ENCODE measurements at regions not wholly inside any gene's neighbourhood (a gene's known extent, or its start where the extent isn't known, plus 50 kb on each side); places are given as distances from the start of the nearest gene placed in this dataset.

GRCh38 chr20:61052776-61053442, 199.2 kb upstream of the CDH4 start:
- Histone ChIP-seq H3K4me1 (no peaks in the 10 kb centered on the region), H3K9me3 (no peaks in the 10 kb centered on the region), H3K4me2 (no peak overlapping the region), H3K27ac (no peak overlapping the region), H3K4me3 (no peak overlapping the region)
- no peak for ATAC-seq
- TF ChIP-seq, protein P1, sequence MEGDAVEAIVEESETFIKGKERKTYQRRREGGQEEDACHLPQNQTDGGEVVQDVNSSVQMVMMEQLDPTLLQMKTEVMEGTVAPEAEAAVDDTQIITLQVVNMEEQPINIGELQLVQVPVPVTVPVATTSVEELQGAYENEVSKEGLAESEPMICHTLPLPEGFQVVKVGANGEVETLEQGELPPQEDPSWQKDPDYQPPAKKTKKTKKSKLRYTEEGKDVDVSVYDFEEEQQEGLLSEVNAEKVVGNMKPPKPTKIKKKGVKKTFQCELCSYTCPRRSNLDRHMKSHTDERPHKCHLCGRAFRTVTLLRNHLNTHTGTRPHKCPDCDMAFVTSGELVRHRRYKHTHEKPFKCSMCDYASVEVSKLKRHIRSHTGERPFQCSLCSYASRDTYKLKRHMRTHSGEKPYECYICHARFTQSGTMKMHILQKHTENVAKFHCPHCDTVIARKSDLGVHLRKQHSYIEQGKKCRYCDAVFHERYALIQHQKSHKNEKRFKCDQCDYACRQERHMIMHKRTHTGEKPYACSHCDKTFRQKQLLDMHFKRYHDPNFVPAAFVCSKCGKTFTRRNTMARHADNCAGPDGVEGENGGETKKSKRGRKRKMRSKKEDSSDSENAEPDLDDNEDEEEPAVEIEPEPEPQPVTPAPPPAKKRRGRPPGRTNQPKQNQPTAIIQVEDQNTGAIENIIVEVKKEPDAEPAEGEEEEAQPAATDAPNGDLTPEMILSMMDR (IDR thresholded peaks at IDR 0.05) = no peak
- TF ChIP-seq E2F6 (IDR thresholded peaks at IDR 0.05; ENCODE audit: borderline replicate concordance, low read depth) (no peak), HOXA7 (CRISPR knock-in tag; IDR thresholded peaks at IDR 0.05) (no peak), CHD2 (IDR thresholded peaks at IDR 0.05; ENCODE audit: low read length, partially characterized antibody) (no peak), CEBPB (IDR thresholded peaks at IDR 0.05) (no peak), JUN (IDR thresholded peaks at IDR 0.05) (no peak), SREBF2 (IDR thresholded peaks at IDR 0.05) (no peak), TP53 (CRISPR knock-in tag; IDR thresholded peaks at IDR 0.05) (no peak), ESRRA (IDR thresholded peaks at IDR 0.05; ENCODE audit: borderline replicate concordance, low read length) (no peak), CHD4 (IDR thresholded peaks at IDR 0.05; ENCODE audit: borderline replicate concordance) (no peak), POLR2AphosphoS2 (conservative IDR thresholded peaks at IDR 0.05; ENCODE audit: low read length) (no peak), HDAC2 (IDR thresholded peaks at IDR 0.05) (no peak), ZC3H11A (IDR thresholded peaks at IDR 0.05) (no peak), HEYL (CRISPR knock-in tag; IDR thresholded peaks at IDR 0.05) (no peak), MAZ (IDR thresholded peaks at IDR 0.05; ENCODE audit: borderline replicate concordance, low read depth, low read length) (no peak), ZFP36 (IDR thresholded peaks at IDR 0.05; ENCODE audit: borderline replicate concordance, partially characterized antibody) (no peak)
- TF ChIP-seq, protein P2, sequence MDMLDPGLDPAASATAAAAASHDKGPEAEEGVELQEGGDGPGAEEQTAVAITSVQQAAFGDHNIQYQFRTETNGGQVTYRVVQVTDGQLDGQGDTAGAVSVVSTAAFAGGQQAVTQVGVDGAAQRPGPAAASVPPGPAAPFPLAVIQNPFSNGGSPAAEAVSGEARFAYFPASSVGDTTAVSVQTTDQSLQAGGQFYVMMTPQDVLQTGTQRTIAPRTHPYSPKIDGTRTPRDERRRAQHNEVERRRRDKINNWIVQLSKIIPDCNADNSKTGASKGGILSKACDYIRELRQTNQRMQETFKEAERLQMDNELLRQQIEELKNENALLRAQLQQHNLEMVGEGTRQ (IDR thresholded peaks at IDR 0.05) = no peak
- POLR2A ChIA-PET = no interaction called here
- WGBS (ENCODE audit: missing lambda C conversion rate) = 74% methylated on average over 13 of the region's 13 CpGs
- FAIRE-seq = no peak
- CTCF ChIA-PET = interaction anchor here (0.5 to 1.7 kb wide), 2 partner anchors 8 to 109 kb away, joined by 4 read pairs; no protein-coding TSS in a partner anchor
- DNase-seq (ENCODE audit: low read depth in 1 of 2, low spot score in 1 of 2) = no peak

DNA sequence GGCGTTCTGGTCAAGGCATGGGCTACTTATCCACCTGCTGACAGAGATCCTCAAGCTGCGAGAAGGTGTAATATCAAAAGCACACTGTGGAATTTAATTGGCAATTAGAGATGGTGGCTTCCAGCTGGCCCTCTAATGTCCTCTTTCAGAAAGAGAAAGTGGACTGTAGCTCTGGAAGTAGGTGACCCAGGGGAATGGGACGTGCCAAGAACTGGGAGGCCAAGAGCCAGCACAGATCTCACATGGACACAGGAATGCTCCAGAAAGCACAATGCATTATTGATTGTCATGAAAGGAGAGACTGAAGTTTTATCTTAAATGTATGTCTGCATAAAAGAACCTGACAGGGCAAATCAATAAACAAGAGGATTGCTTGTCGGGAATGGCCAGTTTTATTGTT, 198.6 kb upstream of the CDH4 start:
- no peaks in the 10 kb centered on the region for H3K9me3 ChIP-seq
- ChIA-PET CTCF (interaction anchor here (1.7 kb wide), 1 partner anchor 8 kb away, joined by 4 read pairs; no protein-coding TSS in a partner anchor), POLR2A (no interaction called here)
- ATAC-seq (no peak), DNase-seq (ENCODE audit: low read depth in 1 of 2, low spot score in 1 of 2) (no peak), FAIRE-seq (no peak)
- no peak overlapping the region for H3K4me3 ChIP-seq
- no peak overlapping the region for H3K4me2 ChIP-seq
- H3K27ac ChIP-seq = no peak overlapping the region
- 77% methylated on average over 4 of the region's 4 CpGs for WGBS (ENCODE audit: missing lambda C conversion rate)
- H3K4me1 ChIP-seq = no peaks in the 10 kb centered on the region
- no peak for TF ChIP-seq FOSB (CRISPR knock-in tag; IDR thresholded peaks at IDR 0.05)
- TF ChIP-seq MYC (IDR thresholded peaks at IDR 0.05; ENCODE audit: borderline replicate concordance, low read length) = no peak
- TF ChIP-seq, protein P3, sequence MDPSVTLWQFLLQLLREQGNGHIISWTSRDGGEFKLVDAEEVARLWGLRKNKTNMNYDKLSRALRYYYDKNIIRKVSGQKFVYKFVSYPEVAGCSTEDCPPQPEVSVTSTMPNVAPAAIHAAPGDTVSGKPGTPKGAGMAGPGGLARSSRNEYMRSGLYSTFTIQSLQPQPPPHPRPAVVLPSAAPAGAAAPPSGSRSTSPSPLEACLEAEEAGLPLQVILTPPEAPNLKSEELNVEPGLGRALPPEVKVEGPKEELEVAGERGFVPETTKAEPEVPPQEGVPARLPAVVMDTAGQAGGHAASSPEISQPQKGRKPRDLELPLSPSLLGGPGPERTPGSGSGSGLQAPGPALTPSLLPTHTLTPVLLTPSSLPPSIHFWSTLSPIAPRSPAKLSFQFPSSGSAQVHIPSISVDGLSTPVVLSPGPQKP (IDR thresholded peaks at IDR 0.05; ENCODE audit: low read depth, low read length) = no peak
- TF ChIP-seq MAZ (IDR thresholded peaks at IDR 0.05; ENCODE audit: borderline replicate concordance, low read depth, low read length) = no peak
- no peak for TF ChIP-seq CBX2 (IDR thresholded peaks at IDR 0.05; ENCODE audit: borderline replicate concordance, low read depth)
- TF ChIP-seq HOXB5 (CRISPR knock-in tag; IDR thresholded peaks at IDR 0.05) = no peak
- TF ChIP-seq RNF2 (IDR thresholded peaks at IDR 0.05; ENCODE audit: borderline replicate concordance, low read depth) = no peak
- TF ChIP-seq GATA3 (IDR thresholded peaks at IDR 0.05; ENCODE audit: borderline replicate concordance) = no peak
- TF ChIP-seq, protein P2 (IDR thresholded peaks at IDR 0.05) = no peak
- no peak for TF ChIP-seq TFCP2L1 (CRISPR knock-in tag; IDR thresholded peaks at IDR 0.05)
- TF ChIP-seq EHF (CRISPR knock-in tag; IDR thresholded peaks at IDR 0.05) = no peak
